ENCODE measurements at regions not wholly inside any gene's neighbourhood (a gene's known extent, or its start where the extent isn't known, plus 50 kb on each side); places are given as distances from the start of the nearest gene placed in this dataset.

DNA sequence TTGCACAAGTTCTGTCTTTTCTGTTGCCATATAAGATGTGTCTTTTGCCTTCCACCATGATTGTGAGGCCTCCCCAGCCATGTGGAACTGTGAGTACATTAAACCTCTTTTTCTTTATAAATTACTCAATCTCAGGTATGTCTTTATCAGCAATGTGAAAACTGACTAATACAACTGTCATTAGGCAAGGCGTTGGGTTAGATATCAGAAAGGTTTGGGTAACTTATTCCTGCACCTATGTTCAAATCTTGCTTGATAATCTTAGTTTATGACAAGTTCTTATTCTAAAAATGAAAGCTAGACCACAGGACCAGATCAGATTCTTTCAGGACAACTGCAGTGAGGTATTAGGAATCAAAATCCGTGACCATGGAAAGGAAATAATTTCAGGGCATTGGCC, 160.6 kb upstream of the BDNF start:
- TF ChIP-seq, protein P1, sequence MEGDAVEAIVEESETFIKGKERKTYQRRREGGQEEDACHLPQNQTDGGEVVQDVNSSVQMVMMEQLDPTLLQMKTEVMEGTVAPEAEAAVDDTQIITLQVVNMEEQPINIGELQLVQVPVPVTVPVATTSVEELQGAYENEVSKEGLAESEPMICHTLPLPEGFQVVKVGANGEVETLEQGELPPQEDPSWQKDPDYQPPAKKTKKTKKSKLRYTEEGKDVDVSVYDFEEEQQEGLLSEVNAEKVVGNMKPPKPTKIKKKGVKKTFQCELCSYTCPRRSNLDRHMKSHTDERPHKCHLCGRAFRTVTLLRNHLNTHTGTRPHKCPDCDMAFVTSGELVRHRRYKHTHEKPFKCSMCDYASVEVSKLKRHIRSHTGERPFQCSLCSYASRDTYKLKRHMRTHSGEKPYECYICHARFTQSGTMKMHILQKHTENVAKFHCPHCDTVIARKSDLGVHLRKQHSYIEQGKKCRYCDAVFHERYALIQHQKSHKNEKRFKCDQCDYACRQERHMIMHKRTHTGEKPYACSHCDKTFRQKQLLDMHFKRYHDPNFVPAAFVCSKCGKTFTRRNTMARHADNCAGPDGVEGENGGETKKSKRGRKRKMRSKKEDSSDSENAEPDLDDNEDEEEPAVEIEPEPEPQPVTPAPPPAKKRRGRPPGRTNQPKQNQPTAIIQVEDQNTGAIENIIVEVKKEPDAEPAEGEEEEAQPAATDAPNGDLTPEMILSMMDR (conservative IDR thresholded peaks at IDR 0.05) = no peak

DNA sequence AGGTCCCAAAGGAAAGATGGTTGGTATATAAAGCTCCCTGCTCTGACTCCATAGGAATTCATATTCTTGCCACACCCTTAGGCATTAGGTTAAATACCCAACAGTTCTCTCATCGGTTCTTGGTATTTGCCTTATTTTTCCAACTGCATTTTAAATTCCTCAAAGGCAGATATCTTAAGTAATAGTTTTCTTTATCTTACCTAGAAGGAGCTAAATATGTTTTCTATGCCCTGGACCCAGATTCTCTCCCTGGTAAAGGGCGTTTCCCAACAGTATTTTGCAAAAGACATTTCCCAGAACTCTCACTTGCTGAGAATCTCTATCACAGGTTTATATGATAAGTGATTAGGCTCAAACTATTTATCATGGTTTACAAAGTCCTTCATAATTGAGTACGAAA, 158.6 kb upstream of the BDNF start:
- H3K27ac ChIP-seq = no peak overlapping the region
- TF ChIP-seq, protein P1 (conservative IDR thresholded peaks at IDR 0.05) = no peak

More for the DNA sequence above, 160.6 kb upstream of the BDNF start:
- H3K27ac ChIP-seq = no peak overlapping the region

DNA sequence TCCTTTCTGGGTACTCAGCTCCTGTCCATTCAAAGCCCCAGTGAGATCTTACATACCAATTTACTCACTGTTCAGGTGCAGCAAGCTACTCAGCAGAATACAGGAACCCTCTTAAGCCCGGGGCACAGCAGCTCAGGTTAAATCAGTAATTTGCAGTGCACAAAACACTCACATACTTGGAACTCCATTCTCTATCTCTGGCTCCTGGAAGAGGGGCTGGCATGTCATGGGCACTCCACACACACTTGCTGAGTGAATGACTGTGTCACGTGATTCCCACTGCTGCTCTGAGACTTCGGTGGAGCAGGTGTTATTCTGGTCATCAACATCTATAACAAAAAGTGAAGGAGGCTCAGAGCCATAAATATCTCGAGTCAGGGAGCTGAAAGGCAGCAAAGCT, 157.3 kb upstream of the BDNF start:
- TF ChIP-seq, protein P1 (conservative IDR thresholded peaks at IDR 0.05) = no peak
- no peak overlapping the region for H3K27ac ChIP-seq

DNA sequence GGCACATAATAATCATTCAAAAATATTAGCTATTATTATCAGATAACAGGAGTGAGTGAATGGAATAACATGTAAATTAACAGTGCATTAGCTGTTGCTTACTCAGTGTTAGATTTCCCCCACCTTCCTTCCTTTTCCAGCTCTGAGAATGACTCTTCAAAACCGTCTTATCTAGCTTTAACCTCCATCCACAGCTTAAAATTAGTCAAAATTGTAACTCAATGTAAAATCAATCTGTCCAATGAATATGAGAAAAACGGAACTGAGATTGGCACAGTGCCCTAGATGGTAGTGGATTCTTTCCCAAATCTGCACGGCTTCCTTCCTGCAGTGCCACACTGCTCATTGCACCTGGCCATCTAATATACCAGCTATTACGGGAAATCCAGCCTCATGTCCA, 156.8 kb upstream of the BDNF start:
- H3K27ac ChIP-seq = no peak overlapping the region
- TF ChIP-seq, protein P1 (conservative IDR thresholded peaks at IDR 0.05) = no peak

DNA sequence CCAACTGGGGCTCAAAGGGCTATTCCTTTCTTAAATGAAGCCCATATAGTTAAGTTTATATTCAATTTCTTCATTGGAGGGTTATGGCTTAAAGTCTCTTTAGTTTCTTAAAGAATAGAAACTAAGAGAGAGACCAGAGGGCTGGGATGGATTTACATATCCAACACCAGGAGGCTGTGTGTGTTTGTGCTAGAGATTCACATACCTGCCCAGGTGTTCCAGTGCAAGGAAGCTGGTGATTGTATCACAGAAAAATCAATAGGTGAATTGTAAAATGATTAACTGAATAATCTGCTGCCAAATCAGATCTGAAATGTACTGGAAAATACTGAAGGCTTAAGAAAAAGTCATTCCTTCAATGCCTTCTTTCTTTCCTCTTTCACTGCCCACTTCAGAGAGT, 148.2 kb upstream of the BDNF start:
- peak overlapping the region; percentile 69 for H3K27ac ChIP-seq
- TF ChIP-seq, protein P1 (conservative IDR thresholded peaks at IDR 0.05) = peak; percentile 62

DNA sequence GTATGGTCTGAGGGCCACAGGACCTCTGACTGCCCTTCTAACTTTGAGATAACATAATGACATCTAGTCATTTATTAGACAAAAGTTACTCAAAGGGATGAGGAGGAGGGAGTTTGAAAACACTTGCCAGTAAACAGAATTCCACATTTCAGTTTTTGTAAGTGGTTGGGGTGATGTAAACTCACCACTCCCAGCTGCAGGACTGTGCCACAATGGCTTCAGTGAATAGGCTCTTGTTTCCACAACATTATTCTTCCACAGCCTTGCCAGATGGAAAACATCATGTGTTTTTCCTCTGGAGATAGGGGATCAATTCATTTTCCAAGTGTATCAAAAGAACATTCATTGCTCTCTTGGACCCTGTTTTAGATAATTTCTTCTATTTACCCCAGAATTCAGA, 147.2 kb upstream of the BDNF start:
- TF ChIP-seq, protein P1 (conservative IDR thresholded peaks at IDR 0.05) = no peak

DNA sequence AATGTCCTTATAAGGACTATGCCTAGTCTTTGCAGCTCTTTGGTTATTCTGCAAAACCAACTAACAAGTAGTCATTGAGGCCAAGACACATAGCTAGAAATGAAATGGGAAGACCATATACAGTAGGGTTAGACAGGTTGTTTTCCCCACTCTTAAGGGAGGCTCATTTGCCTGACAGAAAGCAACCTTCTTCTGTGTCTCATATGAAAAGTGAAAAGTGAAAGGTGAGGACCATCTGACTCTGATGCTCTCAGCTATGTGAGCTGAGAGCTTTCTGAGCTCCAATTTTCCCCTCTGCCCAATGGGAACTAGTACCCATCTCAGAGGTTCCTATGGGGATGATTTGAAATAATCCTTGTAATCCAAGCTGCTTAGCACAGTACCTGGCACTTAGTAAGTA, 142.0 kb upstream of the BDNF start:
- TF ChIP-seq, protein P1 (conservative IDR thresholded peaks at IDR 0.05) = no peak
- H3K27ac ChIP-seq = no peak overlapping the region

More for the DNA sequence above, 147.2 kb upstream of the BDNF start:
- peak overlapping the region; percentile 69 for H3K27ac ChIP-seq

DNA sequence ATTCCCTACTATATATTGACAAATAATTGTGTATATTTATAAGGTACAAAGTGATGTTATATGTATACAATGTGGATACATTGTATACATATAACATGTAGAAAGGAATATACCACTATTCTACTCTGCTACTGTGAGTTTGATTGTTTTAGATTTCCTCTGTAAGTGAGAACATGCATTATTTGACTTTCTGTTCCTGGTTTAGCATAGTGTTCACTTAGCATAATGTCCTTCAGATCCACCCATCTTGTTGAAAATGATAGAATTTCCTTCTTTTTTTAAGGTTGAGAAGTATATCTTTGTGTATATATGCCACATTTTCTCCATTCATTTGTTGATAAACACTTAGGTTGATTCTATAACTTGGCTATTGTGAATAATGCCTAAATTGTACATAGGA, 140.8 kb upstream of the BDNF start:
- H3K27ac ChIP-seq = no peak overlapping the region
- TF ChIP-seq, protein P1 (conservative IDR thresholded peaks at IDR 0.05) = no peak

All from VCaP (cell line).